HFFc6 (cell line): ENCODE measurements at regions not wholly inside any gene's neighbourhood (a gene's known extent, or its start where the extent isn't known, plus 50 kb on each side); places are given as distances from the start of the nearest gene placed in this dataset.

ENCODE experiments used
- DNase-seq: peaks from one replicate; pipeline ENCODE4 v3.0.0-alpha.2; 2018
- H3K27ac Mint-ChIP-seq: 2 replicates; pipeline ENCODE4 v1.8.0; 2020; ENCODE audit warnings: mild to moderate bottlenecking, mixed read lengths
- H3K27me3 Mint-ChIP-seq: 2 replicates; pipeline ENCODE4 v1.8.0; 2021; ENCODE audit warnings: mild to moderate bottlenecking, moderate library complexity, mixed read lengths; ENCODE audit not compliant: insufficient read depth
- H3K36me3 Mint-ChIP-seq: 2 replicates; pipeline ENCODE4 v1.8.0; 2021; ENCODE audit warnings: low read depth, mixed read lengths
- H3K4me1 Mint-ChIP-seq: 2 replicates; pipeline ENCODE4 v1.8.0; 2020; ENCODE audit warnings: low read depth, mixed read lengths
- H3K4me3 Mint-ChIP-seq: 2 replicates; pipeline ENCODE4 v1.8.0; 2020; ENCODE audit warnings: mild to moderate bottlenecking, moderate library complexity, mixed read lengths
- H3K9me3 Mint-ChIP-seq: 2 replicates; pipeline ENCODE4 v1.8.0; 2020; ENCODE audit warnings: mild to moderate bottlenecking, mixed read lengths
- TF ChIP-seq, protein P1 (sequence below): fragments of 200-600 bp; sonication (generic); IDR thresholded peaks from 2 replicates; pipeline ENCODE4 v1.5.0; 2021; ENCODE audit warnings: antibody characterized with exemption, mild to moderate bottlenecking

DNA sequence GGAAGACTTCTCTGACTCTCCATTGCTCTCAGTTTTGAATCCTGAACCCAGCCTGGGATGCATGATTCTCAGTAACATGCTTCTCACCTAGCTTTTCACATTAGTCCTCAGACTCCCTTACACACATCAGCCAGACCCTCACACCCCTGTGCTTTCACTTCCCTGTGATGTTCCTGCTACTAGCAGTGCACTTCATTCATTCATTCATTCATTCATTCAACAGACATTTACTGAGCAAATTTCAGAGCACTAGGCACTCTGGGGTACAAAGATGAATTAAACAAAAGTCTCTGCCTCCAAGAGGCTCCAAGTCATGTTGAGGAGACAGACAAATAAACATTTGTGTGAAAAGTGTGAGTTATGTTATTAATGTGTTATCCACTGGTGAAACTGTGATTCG, 145.2 kb downstream of the RXFP2 start:
- H3K36me3 Mint-ChIP-seq, result no peaks in the 10 kb centered on the region
- peaks cover 7% of the 10 kb centered on the region; the same call in 1 of the 2 replicates for H3K4me1 Mint-ChIP-seq
- no peak for DNase-seq
- TF ChIP-seq, protein P1, sequence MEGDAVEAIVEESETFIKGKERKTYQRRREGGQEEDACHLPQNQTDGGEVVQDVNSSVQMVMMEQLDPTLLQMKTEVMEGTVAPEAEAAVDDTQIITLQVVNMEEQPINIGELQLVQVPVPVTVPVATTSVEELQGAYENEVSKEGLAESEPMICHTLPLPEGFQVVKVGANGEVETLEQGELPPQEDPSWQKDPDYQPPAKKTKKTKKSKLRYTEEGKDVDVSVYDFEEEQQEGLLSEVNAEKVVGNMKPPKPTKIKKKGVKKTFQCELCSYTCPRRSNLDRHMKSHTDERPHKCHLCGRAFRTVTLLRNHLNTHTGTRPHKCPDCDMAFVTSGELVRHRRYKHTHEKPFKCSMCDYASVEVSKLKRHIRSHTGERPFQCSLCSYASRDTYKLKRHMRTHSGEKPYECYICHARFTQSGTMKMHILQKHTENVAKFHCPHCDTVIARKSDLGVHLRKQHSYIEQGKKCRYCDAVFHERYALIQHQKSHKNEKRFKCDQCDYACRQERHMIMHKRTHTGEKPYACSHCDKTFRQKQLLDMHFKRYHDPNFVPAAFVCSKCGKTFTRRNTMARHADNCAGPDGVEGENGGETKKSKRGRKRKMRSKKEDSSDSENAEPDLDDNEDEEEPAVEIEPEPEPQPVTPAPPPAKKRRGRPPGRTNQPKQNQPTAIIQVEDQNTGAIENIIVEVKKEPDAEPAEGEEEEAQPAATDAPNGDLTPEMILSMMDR, result no peak
- peaks cover 10% of the 10 kb centered on the region for H3K27me3 Mint-ChIP-seq
- H3K4me3 Mint-ChIP-seq, result no peak overlapping the region
- H3K9me3 Mint-ChIP-seq, result no peaks in the 10 kb centered on the region
- H3K27ac Mint-ChIP-seq, result no peak overlapping the region

DNA sequence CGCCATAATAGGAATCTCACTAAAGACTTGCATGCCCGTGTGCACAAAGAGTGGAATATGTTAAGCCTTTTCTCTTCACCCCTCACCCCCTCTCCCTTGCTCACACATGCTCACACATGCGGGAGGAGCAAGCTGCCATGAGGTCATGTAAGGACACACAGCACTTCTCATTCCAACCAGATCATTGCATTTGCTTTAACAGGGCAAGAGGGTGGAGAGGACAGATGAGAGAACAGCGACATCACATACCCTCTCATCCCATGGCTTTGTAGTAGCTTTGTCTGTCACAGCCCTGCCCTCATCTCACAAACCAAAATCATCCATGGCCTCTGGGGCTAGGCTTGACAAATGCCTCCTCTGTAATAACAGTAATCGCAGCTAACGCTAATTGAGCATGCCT, 145.6 kb upstream of the FRY start:
- Mint-ChIP-seq H3K27ac (no peak overlapping the region), H3K9me3 (no peaks in the 10 kb centered on the region), H3K36me3 (no peaks in the 10 kb centered on the region), H3K4me3 (no peak overlapping the region), H3K4me1 (peaks cover 7% of the 10 kb centered on the region; the same call in 1 of the 2 replicates), H3K27me3 (peaks cover 9% of the 10 kb centered on the region)
- no peak for DNase-seq
- TF ChIP-seq, protein P1, result no peak

DNA sequence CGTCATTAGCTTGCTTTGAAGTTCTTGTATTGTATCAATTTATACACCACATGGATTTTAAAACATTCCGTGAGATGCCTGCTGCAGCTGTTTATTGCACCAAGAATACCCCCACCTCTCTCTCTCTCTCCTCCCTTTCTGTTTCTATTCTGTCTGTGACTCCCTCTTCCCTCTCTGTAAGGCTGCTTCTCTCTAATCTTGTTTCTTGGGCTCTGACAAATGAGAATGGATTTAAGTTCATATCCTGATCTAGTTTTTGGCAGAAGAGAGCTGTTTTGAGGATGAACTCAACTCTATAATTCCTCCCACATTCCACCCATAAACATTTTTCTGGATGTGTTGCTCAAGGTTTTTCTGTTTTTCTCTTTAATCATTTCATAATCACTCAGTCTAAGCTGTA, 144.3 kb upstream of the FRY start:
- Mint-ChIP-seq H3K4me1 (peaks cover 7% of the 10 kb centered on the region; the same call in 1 of the 2 replicates), H3K27me3 (peaks cover 10% of the 10 kb centered on the region), H3K36me3 (no peaks in the 10 kb centered on the region), H3K4me3 (no peak overlapping the region), H3K27ac (no peak overlapping the region; the same call in 1 of the 2 replicates), H3K9me3 (no peaks in the 10 kb centered on the region)
- TF ChIP-seq, protein P1, result no peak
- DNase-seq, result peak; percentile 32

DNA sequence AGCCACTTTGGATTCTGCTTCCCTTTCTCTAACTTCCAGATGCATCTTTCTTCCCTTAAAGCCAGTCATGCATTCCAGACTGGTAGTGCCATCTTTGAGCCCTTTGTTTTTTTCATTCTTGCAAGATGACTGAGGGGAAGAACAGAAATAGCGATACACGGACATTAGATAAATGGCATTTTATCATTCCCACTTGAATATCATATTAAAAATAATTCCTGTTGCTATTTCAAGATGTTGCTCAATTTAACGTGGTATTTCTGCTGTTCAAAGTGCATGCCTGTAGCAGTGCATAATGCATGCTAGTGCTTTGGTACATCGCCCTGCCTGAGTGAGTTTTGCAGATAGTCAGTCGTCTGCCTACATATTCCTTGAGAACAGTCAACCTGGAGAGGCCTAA, 140.6 kb upstream of the FRY start:
- Mint-ChIP-seq H3K4me3 (no peak overlapping the region), H3K27me3 (peaks cover 6% of the 10 kb centered on the region)

DNA sequence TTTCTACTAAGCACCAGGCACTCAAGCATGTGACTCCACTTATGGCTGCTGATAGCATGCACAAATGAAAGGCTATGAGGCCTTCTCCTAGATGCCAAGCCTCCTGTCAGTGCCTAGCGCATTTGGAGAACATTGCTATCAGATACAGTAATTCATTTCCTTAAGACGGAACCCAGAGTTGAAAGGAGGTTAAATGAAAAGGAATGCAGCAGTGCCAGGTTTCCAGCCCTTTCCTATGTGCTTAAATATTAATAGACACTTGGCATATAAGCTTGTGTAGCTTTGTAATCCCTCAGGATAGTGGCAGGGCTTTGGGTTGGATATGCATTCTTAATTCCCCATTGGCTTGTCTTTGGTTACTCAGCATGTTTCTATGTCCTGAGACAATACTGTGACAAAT, 140.1 kb upstream of the FRY start:
- Mint-ChIP-seq H3K4me3 (no peak overlapping the region), H3K27ac (no peak overlapping the region)
- TF ChIP-seq, protein P1, result no peak

More for the DNA sequence above, 140.6 kb upstream of the FRY start:
- TF ChIP-seq, protein P1, result no peak
- DNase-seq, result no peak
- H3K36me3 Mint-ChIP-seq, result no peaks in the 10 kb centered on the region
- no peak overlapping the region for H3K27ac Mint-ChIP-seq
- peaks cover 7% of the 10 kb centered on the region; the same call in 1 of the 2 replicates for H3K4me1 Mint-ChIP-seq
- H3K9me3 Mint-ChIP-seq, result no peaks in the 10 kb centered on the region

DNA sequence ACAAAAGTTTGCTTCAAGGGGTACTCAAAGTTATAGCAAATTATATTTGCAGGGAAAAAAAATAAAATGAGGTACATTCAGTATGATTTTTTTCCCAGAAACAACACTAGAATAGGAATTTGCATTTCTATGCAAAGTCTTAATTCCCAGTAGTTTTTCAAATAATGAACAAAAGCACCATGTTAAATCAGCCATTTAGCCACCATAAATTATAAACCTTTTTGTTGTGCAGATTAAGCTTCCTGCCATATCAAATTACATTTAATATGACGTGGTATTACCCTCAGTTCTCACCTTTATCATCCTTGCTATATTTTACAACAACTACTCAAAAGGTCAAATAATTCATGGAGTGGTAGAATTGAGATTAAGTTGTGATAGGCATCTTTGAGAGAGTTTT, 136.6 kb upstream of the FRY start:
- Mint-ChIP-seq H3K36me3 (no peaks in the 10 kb centered on the region), H3K27me3 (peaks cover 10% of the 10 kb centered on the region; the same call in 1 of the 2 replicates), H3K27ac (no peak overlapping the region), H3K9me3 (no peaks in the 10 kb centered on the region), H3K4me3 (no peak overlapping the region), H3K4me1 (peaks cover 7% of the 10 kb centered on the region; the same call in 1 of the 2 replicates)
- TF ChIP-seq, protein P1, result no peak
- DNase-seq, result no peak

More for the DNA sequence above, 140.1 kb upstream of the FRY start:
- no peaks in the 10 kb centered on the region for H3K9me3 Mint-ChIP-seq
- H3K36me3 Mint-ChIP-seq, result no peaks in the 10 kb centered on the region
- H3K27me3 Mint-ChIP-seq, result peaks cover 8% of the 10 kb centered on the region; the same call in 1 of the 2 replicates
- peaks cover 10% of the 10 kb centered on the region; the same call in 1 of the 2 replicates for H3K4me1 Mint-ChIP-seq
- DNase-seq, result no peak
